ENCODE measurements at regions not wholly inside any gene's neighbourhood (a gene's known extent, or its start where the extent isn't known, plus 50 kb on each side); places are given as distances from the start of the nearest gene placed in this dataset.

DNA sequence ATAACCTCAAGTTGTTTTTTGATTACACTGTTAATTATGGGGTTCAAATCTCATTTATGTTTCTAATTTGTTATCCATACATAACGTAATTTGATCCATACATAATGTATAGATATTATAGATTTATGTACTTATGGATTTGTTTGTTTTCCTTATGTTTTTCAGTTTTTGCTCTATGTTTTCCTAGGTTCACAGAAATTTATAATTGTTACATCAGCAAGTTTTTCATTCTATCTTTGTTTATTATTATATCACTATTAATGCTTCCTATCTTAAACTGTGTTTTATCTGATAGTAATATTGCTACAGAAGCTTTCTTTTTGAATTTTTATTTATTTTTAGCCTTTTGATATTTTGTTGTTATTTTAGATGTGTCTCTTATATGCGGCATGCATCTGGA is 194.3 kb upstream of the SOX21 start:
- in situ Hi-C loops (cut with MboI; ENCODE audit: low sequenced_read_pairs) = no loop called here
- Histone ChIP-seq H2AFZ (replicated peaks; ENCODE audit: low read length, poor library complexity) (no peak overlapping the region), H3K79me1 (ENCODE audit: low read depth in 1 of 2, low read length in 2 of 2) (no peaks in the 10 kb centered on the region), H2BK20ac (ENCODE audit: low read depth, low read length) (no peak overlapping the region), H3K9me3 (ENCODE audit: control insufficient read depth, insufficient read depth, low read length) (no peaks in the 10 kb centered on the region), H3K4me2 (ENCODE audit: low read depth, low read length) (no peak overlapping the region), H2AK9ac (replicated peaks; ENCODE audit: low read depth, low read length, poor library complexity) (no peak overlapping the region), H2BK5ac (ENCODE audit: low read depth, low read length, poor library complexity, severe bottlenecking) (no peak overlapping the region), H2BK15ac (ENCODE audit: low read depth, low read length) (no peak overlapping the region), H2AK5ac (ENCODE audit: low read depth, low read length) (no peak overlapping the region), H3K9me1 (ENCODE audit: insufficient read depth, low read length) (no peaks in the 10 kb centered on the region), H3K27me3 (ENCODE audit: control insufficient read depth, insufficient read depth, low read length) (no peaks in the 10 kb centered on the region), H2BK120ac (ENCODE audit: low read depth, low read length) (no peak overlapping the region), H3K27ac (ENCODE audit: insufficient read depth, low read length) (no peak overlapping the region), H4K5ac (ENCODE audit: low read depth, low read length) (no peak overlapping the region), H3K18ac (ENCODE audit: low read depth, low read length) (no peak overlapping the region), H3K4me1 (ENCODE audit: control insufficient read depth, insufficient read depth, low read length) (no peaks in the 10 kb centered on the region), H3K56ac (ENCODE audit: extremely low read depth, insufficient read depth, low read length) (no peak overlapping the region), H3K4me3 (ENCODE audit: insufficient read depth, low read depth, low read length) (no peak overlapping the region), H4K91ac (ENCODE audit: insufficient read depth, low read depth, low read length) (no peak overlapping the region), H4K8ac (ENCODE audit: low read depth in 2 of 2, low read length in 2 of 2) (no peak overlapping the region), H4K20me1 (ENCODE audit: insufficient read depth, low read length) (no peaks in the 10 kb centered on the region), H3K9ac (ENCODE audit: low read depth, low read length) (no peak overlapping the region), H3K23ac (ENCODE audit: low read depth, low read length) (no peak overlapping the region), H3K4ac (ENCODE audit: low read depth, low read length) (no peak overlapping the region), H3K36me3 (ENCODE audit: control insufficient read depth, insufficient read depth, low read length) (no peaks in the 10 kb centered on the region), H3K14ac (replicated peaks; ENCODE audit: low read depth, low read length) (no peak overlapping the region)
- ChIA-PET POLR2A (ENCODE audit: unreplicated experiment) (no interaction called here), CTCF (no interaction called here)
- intact Hi-C loops (cut with micrococcal nuclease) = no loop called here
- DNase-seq (no peak), ATAC-seq (ENCODE audit: low read depth) (no peak)
- no TSS peak for BruUV-seq (replicated peaks)
- no CpG with 5 or more reads among the region's 2 CpGs for WGBS, 2 experiments (ENCODE audit: extremely low coverage in 2 of 2, insufficient read length in 1 of 2)
- dilution Hi-C loops (cut with HindIII; ENCODE audit: low sequenced_read_pairs, unreplicated experiment) = no loop called here
- TF ChIP-seq CHD1 (IDR thresholded peaks at IDR 0.05; ENCODE audit: low read depth, low read length) = no peak
